Liver (tissue), 3 donors: ENCODE measurements at regions not wholly inside any gene's neighbourhood (a gene's known extent, or its start where the extent isn't known, plus 50 kb on each side); places are given as distances from the start of the nearest gene placed in this dataset.

Experiments
- ATF3 ChIP-seq: IDR thresholded peaks from 2 replicates; pipeline ENCODE4 v1.6.1; 2016; ENCODE audit warnings: antibody characterized with exemption
- CTCF ChIP-seq: fragments of 150-350 bp; IDR thresholded peaks from 2 replicates; pipeline ENCODE4 v1.5.1; 2017; ENCODE audit warnings: improper control_type of control experiment, low read depth, low read length; ENCODE audit not compliant: missing input control
- FOXA1 ChIP-seq: IDR thresholded peaks from 2 replicates; pipeline ENCODE4 v1.6.1; 2016; ENCODE audit warnings: antibody characterized with exemption
- GABPA ChIP-seq, 2 donors: IDR thresholded peaks in 1 of 2; conservative IDR thresholded peaks in 1 of 2; 2 replicates each; pipeline ENCODE4 v1.6.1; 2016; ENCODE audit warnings: antibody characterized with exemption in 2 of 2, mild to moderate bottlenecking in 1 of 2, moderate library complexity in 1 of 2
- JUND ChIP-seq, 2 donors: IDR thresholded peaks; 2 replicates each; pipeline ENCODE4 v1.6.1; 2016; ENCODE audit warnings: antibody characterized with exemption in 2 of 2
- MAX ChIP-seq: IDR thresholded peaks from 2 replicates; pipeline ENCODE4 v1.6.1; 2016; ENCODE audit warnings: antibody characterized with exemption
- NR2F2 ChIP-seq: IDR thresholded peaks from 2 replicates; pipeline ENCODE4 v1.6.1; 2016; ENCODE audit warnings: antibody characterized with exemption
- REST ChIP-seq: IDR thresholded peaks from 2 replicates; pipeline ENCODE4 v1.6.1; 2016; ENCODE audit warnings: antibody characterized with exemption, mild to moderate bottlenecking
- RXRA ChIP-seq, 2 donors: IDR thresholded peaks; 2 replicates each; pipeline ENCODE4 v1.6.1; 2017 to 2018; ENCODE audit warnings: antibody characterized with exemption in 2 of 2, mild to moderate bottlenecking in 1 of 2
- TAF1 ChIP-seq: conservative IDR thresholded peaks from 2 replicates; pipeline ENCODE4 v1.6.1; 2016; ENCODE audit warnings: antibody characterized with exemption, mild to moderate bottlenecking
- donor health status: healthy.
- donor health status: healthy.

GRCh38 chr4:123777373-123777772, 380.8 kb downstream of the SPRY1 start:
- TF ChIP-seq CTCF (no peak), ATF3 (no peak), REST (no peak), JUND (IDR thresholded peaks at IDR 0.05) (no peak), MAX (no peak), NR2F2 (no peak), RXRA (IDR thresholded peaks at IDR 0.05) (no peak), GABPA (IDR thresholded peaks at IDR 0.05 in 1 of 2, conservative IDR thresholded peaks at IDR 0.05 in 1 of 2) (no peak), TAF1 (no peak), FOXA1 (no peak)
